Body of pancreas (tissue), 4 donors: ENCODE measurements at regions not wholly inside any gene's neighbourhood (a gene's known extent, or its start where the extent isn't known, plus 50 kb on each side); places are given as distances from the start of the nearest gene placed in this dataset.

Experiments used
- CTCF ChIP-seq, 7 experiments: fragments of 450-650 bp in 4 of 7; fragments of 200-600 bp in 3 of 7; sonication (generic) in 3 of 7; IDR thresholded peaks; one replicate each; pipeline ENCODE4 v1.5.1; 2016 to 2019; ENCODE audit warnings: antibody characterized with exemption in 7 of 7
- POLR2A ChIP-seq, 3 donors: fragments of 450-650 bp; IDR thresholded peaks; one replicate each; pipeline ENCODE4 v1.6.1; 2016; ENCODE audit warnings: antibody characterized with exemption in 3 of 3, mild to moderate bottlenecking in 2 of 3

- no peak for TF ChIP-seq CTCF (IDR thresholded peaks at IDR 0.05)
- no peak for TF ChIP-seq POLR2A (IDR thresholded peaks at IDR 0.05)
These were observed 60.0 kb upstream of the VTCN1 start for GRCh38 chr1:117270679-117271078.
